Loucy (cell line): ENCODE measurements at regions not wholly inside any gene's neighbourhood (a gene's known extent, or its start where the extent isn't known, plus 50 kb on each side); places are given as distances from the start of the nearest gene placed in this dataset.

Source experiments
- H2AFZ ChIP-seq: fragments of 200-600 bp; sonication (generic); 2 replicates; pipeline ENCODE4 v1.6.0; 2016; ENCODE audit warnings: antibody characterized with exemption, mild to moderate bottlenecking, low read length, moderate library complexity
- H3F3A ChIP-seq: fragments of 200-600 bp; 2 replicates; pipeline ENCODE4 v1.6.0; 2016; ENCODE audit warnings: antibody characterized with exemption, low read depth, mild to moderate bottlenecking
- H3K27me3 ChIP-seq: fragments of 200-600 bp; sonication (generic); 2 replicates; pipeline ENCODE4 v1.6.1; 2014; ENCODE audit warnings: low read length, mild to moderate bottlenecking; ENCODE audit not compliant: insufficient read depth, poor library complexity, severe bottlenecking
- H3K36me3 ChIP-seq: fragments of 200-600 bp; sonication (generic); 2 replicates; pipeline ENCODE4 v1.6.1; 2016; ENCODE audit warnings: low read length; ENCODE audit not compliant: insufficient read depth
- H3K4me1 ChIP-seq: fragments of 200-600 bp; sonication (generic); 2 replicates; pipeline ENCODE4 v1.5.1; 2014; ENCODE audit warnings: low read length, mild to moderate bottlenecking; ENCODE audit not compliant: insufficient read depth, poor library complexity, severe bottlenecking
- H3K4me2 ChIP-seq: fragments of 200-600 bp; sonication (generic); 2 replicates; pipeline ENCODE4 v1.6.0; 2014; ENCODE audit warnings: antibody characterized with exemption, low read length, low read depth, mild to moderate bottlenecking; ENCODE audit not compliant: poor library complexity, severe bottlenecking
- H3K4me3 ChIP-seq: fragments of 200-600 bp; sonication (generic); 2 replicates; pipeline ENCODE4 v1.5.1; 2014; ENCODE audit warnings: low read length, mild to moderate bottlenecking, mixed read lengths; ENCODE audit not compliant: poor library complexity, severe bottlenecking
- H3K79me2 ChIP-seq: fragments of 200-600 bp; sonication (generic); 2 replicates; pipeline ENCODE4 v1.6.1; 2014; ENCODE audit warnings: low read length; ENCODE audit not compliant: insufficient read depth
- H3K9ac ChIP-seq: fragments of 200-600 bp; sonication (generic); 2 replicates; pipeline ENCODE4 v1.6.0; 2014; ENCODE audit warnings: mild to moderate bottlenecking, low read depth, low read length, moderate library complexity; ENCODE audit not compliant: poor library complexity, severe bottlenecking
- H3K9me2 ChIP-seq: fragments of 200-600 bp; sonication (generic); replicated peaks from 2 replicates; pipeline ENCODE4 v1.6.1; 2016; ENCODE audit warnings: low read depth, low read length, mixed read lengths
- H3K9me3 ChIP-seq: fragments of 200-600 bp; sonication (generic); 2 replicates; pipeline ENCODE4 v1.6.1; 2014; ENCODE audit warnings: mild to moderate bottlenecking, antibody characterized with exemption, low read length, low read depth; ENCODE audit not compliant: insufficient read depth
- H4K20me1 ChIP-seq: fragments of 200-600 bp; sonication (generic); 2 replicates; pipeline ENCODE4 v1.6.0; 2014; ENCODE audit warnings: antibody characterized with exemption, low read length, mild to moderate bottlenecking; ENCODE audit not compliant: insufficient read depth, poor library complexity, severe bottlenecking
- EZH2phosphoT487 ChIP-seq: fragments of 200-600 bp; IDR thresholded peaks from 2 replicates; pipeline ENCODE4 v1.6.1; 2018; ENCODE audit warnings: antibody characterized with exemption, mild to moderate bottlenecking, moderate library complexity, borderline replicate concordance
- TF ChIP-seq, protein P1 (sequence below): fragments of 200-600 bp; sonication (generic); conservative IDR thresholded peaks from 2 replicates; pipeline ENCODE4 v1.5.1; 2014; ENCODE audit warnings: mild to moderate bottlenecking, antibody characterized with exemption, low read length

DNA sequence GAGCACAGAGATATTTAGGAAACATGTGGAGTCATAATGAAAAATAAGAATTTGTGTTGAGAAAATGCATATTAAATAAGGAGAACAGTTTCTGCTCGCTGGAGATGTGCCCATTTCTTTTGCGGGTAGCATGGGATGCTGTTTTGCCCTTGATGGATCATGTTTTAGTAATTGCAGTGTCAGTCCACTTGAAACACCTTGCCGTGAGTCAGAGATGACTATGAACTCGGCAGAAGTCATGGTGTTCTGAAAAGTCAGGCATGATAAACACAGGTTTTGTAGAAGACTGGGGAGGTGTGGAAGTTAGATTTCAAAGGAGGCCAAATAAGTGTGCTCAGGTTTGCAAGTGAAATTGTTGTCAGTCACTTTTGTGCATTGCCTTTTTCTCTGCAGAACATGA lies 315.0 kb upstream of the LRRC7 start:
- Histone ChIP-seq H3K27me3 (no peaks in the 10 kb centered on the region), H3K9me3 (no peaks in the 10 kb centered on the region), H3K9me2 (no peaks in the 10 kb centered on the region), H3F3A (no peaks in the 10 kb centered on the region), H3K4me2 (no peak overlapping the region), H3K79me2 (no peaks in the 10 kb centered on the region), H4K20me1 (no peaks in the 10 kb centered on the region), H3K9ac (no peak overlapping the region), H3K36me3 (no peaks in the 10 kb centered on the region), H2AFZ (no peak overlapping the region), H3K4me3 (no peak overlapping the region), H3K4me1 (no peaks in the 10 kb centered on the region)
- TF ChIP-seq, protein P1, sequence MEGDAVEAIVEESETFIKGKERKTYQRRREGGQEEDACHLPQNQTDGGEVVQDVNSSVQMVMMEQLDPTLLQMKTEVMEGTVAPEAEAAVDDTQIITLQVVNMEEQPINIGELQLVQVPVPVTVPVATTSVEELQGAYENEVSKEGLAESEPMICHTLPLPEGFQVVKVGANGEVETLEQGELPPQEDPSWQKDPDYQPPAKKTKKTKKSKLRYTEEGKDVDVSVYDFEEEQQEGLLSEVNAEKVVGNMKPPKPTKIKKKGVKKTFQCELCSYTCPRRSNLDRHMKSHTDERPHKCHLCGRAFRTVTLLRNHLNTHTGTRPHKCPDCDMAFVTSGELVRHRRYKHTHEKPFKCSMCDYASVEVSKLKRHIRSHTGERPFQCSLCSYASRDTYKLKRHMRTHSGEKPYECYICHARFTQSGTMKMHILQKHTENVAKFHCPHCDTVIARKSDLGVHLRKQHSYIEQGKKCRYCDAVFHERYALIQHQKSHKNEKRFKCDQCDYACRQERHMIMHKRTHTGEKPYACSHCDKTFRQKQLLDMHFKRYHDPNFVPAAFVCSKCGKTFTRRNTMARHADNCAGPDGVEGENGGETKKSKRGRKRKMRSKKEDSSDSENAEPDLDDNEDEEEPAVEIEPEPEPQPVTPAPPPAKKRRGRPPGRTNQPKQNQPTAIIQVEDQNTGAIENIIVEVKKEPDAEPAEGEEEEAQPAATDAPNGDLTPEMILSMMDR: no peak
- TF ChIP-seq EZH2phosphoT487: no peak

DNA sequence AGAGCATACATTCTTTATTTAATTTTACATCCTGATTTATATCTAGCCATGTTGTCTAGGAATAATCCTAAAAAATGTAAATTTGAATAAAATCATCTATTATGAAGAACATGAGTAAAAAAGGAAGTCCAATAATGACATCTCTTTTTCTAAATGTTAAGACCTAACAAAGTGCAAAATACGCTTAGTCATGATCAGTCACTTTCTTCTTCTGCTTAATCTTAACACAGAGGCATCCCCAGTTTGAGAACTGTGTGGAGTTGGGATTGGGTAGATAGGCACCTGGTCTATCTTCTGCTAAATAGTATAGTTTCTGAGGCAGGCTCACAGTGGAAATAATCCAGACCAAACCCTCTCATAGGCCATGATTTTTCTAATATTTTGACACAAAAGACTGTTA lies 311.7 kb upstream of the LRRC7 start:
- H3K9me3 ChIP-seq: no peaks in the 10 kb centered on the region
- H3K9ac ChIP-seq: no peak overlapping the region
- H4K20me1 ChIP-seq: no peaks in the 10 kb centered on the region
- no peak overlapping the region for H3K4me3 ChIP-seq
- no peaks in the 10 kb centered on the region for H3K27me3 ChIP-seq
- H3K4me2 ChIP-seq: no peak overlapping the region
- H3F3A ChIP-seq: no peaks in the 10 kb centered on the region
- H3K79me2 ChIP-seq: no peaks in the 10 kb centered on the region
- H3K36me3 ChIP-seq: no peaks in the 10 kb centered on the region
- no peaks in the 10 kb centered on the region for H3K4me1 ChIP-seq
- no peak for TF ChIP-seq EZH2phosphoT487
- TF ChIP-seq, protein P1: no peak
- H2AFZ ChIP-seq: no peak overlapping the region
- no peaks in the 10 kb centered on the region for H3K9me2 ChIP-seq

DNA sequence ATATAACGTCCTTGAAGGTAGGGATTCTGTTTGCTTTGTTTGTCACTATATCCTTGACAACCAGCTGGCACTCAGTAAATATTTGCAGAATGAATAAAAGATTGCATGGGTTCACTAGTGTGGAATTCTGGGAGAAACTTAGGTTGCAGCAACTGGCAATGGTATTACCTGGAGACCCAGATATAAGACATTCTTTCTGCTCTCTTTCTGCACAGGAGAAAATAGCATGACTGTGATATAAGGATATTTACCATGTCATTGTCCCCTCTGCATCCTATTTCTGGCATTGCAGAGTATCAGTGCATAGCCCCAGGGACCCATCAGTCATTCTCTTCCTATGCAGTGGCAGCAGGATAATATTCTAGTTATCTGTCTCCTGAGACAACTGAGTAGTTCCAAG lies 308.9 kb upstream of the LRRC7 start:
- H4K20me1 ChIP-seq: no peaks in the 10 kb centered on the region
- H3F3A ChIP-seq: no peaks in the 10 kb centered on the region
- no peak overlapping the region for H3K4me3 ChIP-seq
- H3K9me3 ChIP-seq: no peaks in the 10 kb centered on the region
- H3K27me3 ChIP-seq: no peaks in the 10 kb centered on the region
- TF ChIP-seq, protein P1: no peak
- TF ChIP-seq EZH2phosphoT487: no peak
- H3K36me3 ChIP-seq: no peaks in the 10 kb centered on the region
- no peaks in the 10 kb centered on the region for H3K9me2 ChIP-seq
- H3K9ac ChIP-seq: no peak overlapping the region
- H3K4me1 ChIP-seq: no peaks in the 10 kb centered on the region
- no peak overlapping the region for H3K4me2 ChIP-seq
- H3K79me2 ChIP-seq: no peaks in the 10 kb centered on the region
- H2AFZ ChIP-seq: no peak overlapping the region
